ENCODE measurements at regions not wholly inside any gene's neighbourhood (a gene's known extent, or its start where the extent isn't known, plus 50 kb on each side); places are given as distances from the start of the nearest gene placed in this dataset.

GRCh38 chr4:178080312-178080711 lies 638.1 kb upstream of the AGA start:
- no peak for DNase-seq
- Histone ChIP-seq H3K27me3 (no peaks in the 10 kb centered on the region), H3K9me3 (no peaks in the 10 kb centered on the region), H3K4me1 (peaks cover 9% of the 10 kb centered on the region), H3K4me3 (ENCODE audit: low read depth, low read length) (no peak overlapping the region), H3K36me3 (no peaks in the 10 kb centered on the region)
- TF ChIP-seq CTCF (IDR thresholded peaks at IDR 0.05; ENCODE audit: low read depth, low read length) = no peak

GRCh38 chr4:178081176-178081575 lies 638.9 kb upstream of the AGA start:
- peaks cover 6% of the 10 kb centered on the region for H3K4me1 ChIP-seq
- DNase-seq = no peak
- H3K27me3 ChIP-seq = no peaks in the 10 kb centered on the region
- no peaks in the 10 kb centered on the region for H3K9me3 ChIP-seq
- H3K36me3 ChIP-seq = no peaks in the 10 kb centered on the region
- H3K4me3 ChIP-seq (ENCODE audit: low read depth, low read length) = no peak overlapping the region
- no peak for TF ChIP-seq CTCF (IDR thresholded peaks at IDR 0.05; ENCODE audit: low read depth, low read length)

GRCh38 chr4:178081896-178082295 lies 639.7 kb upstream of the AGA start:
- H3K9me3 ChIP-seq = no peaks in the 10 kb centered on the region
- H3K36me3 ChIP-seq = no peaks in the 10 kb centered on the region
- H3K4me3 ChIP-seq (ENCODE audit: low read depth, low read length) = no peak overlapping the region
- H3K4me1 ChIP-seq = peaks cover 3% of the 10 kb centered on the region; the same call in 1 of the 2 replicates
- H3K27me3 ChIP-seq = no peaks in the 10 kb centered on the region
- DNase-seq = no peak
- no peak for TF ChIP-seq CTCF (IDR thresholded peaks at IDR 0.05; ENCODE audit: low read depth, low read length)

GRCh38 chr4:178082906-178083305 lies 640.7 kb upstream of the AGA start:
- DNase-seq = no peak
- no peaks in the 10 kb centered on the region for H3K27me3 ChIP-seq
- H3K4me3 ChIP-seq (ENCODE audit: low read depth, low read length) = no peak overlapping the region
- no peak for TF ChIP-seq CTCF (IDR thresholded peaks at IDR 0.05; ENCODE audit: low read depth, low read length)
- peaks cover 3% of the 10 kb centered on the region; the same call in 1 of the 2 replicates for H3K4me1 ChIP-seq
- H3K36me3 ChIP-seq = no peaks in the 10 kb centered on the region
- no peaks in the 10 kb centered on the region for H3K9me3 ChIP-seq

GRCh38 chr4:178083968-178084367 lies 641.7 kb upstream of the AGA start:
- Histone ChIP-seq H3K4me1 (peaks cover 3% of the 10 kb centered on the region; the same call in 1 of the 2 replicates), H3K27me3 (no peaks in the 10 kb centered on the region), H3K4me3 (ENCODE audit: low read depth, low read length) (no peak overlapping the region), H3K36me3 (no peaks in the 10 kb centered on the region), H3K9me3 (no peaks in the 10 kb centered on the region)
- no peak for DNase-seq
- no peak for TF ChIP-seq CTCF (IDR thresholded peaks at IDR 0.05; ENCODE audit: low read depth, low read length)

- TF ChIP-seq CTCF (IDR thresholded peaks at IDR 0.05; ENCODE audit: low read depth, low read length) = peak; percentile 57
- Histone ChIP-seq H3K27me3 (no peaks in the 10 kb centered on the region), H3K36me3 (no peaks in the 10 kb centered on the region), H3K4me3 (ENCODE audit: low read depth, low read length) (no peak overlapping the region), H3K9me3 (no peaks in the 10 kb centered on the region), H3K4me1 (no peaks in the 10 kb centered on the region)
- peak; percentile 32 for DNase-seq
Measured at GRCh38 chr4:178086320-178086719, 644.1 kb upstream of the AGA start.
